ENCODE measurements at regions not wholly inside any gene's neighbourhood (a gene's known extent, or its start where the extent isn't known, plus 50 kb on each side); places are given as distances from the start of the nearest gene placed in this dataset.

GRCh38 chr15:95958382-95958781, 372.1 kb upstream of the NR2F2 start:
- TF ChIP-seq CTCF (IDR thresholded peaks at IDR 0.05) (no peak), POLR2A (IDR thresholded peaks at IDR 0.05) (no peak)

All from body of pancreas (tissue), 4 donors.